T-helper 22 cell (primary cell): ENCODE measurements at regions not wholly inside any gene's neighbourhood (a gene's known extent, or its start where the extent isn't known, plus 50 kb on each side); places are given as distances from the start of the nearest gene placed in this dataset.

Experiments used
- DNase-seq: peaks from one replicate; pipeline ENCODE4 v3.0.0-alpha.2; 2020; ENCODE audit warnings: low read depth

GRCh38 chr1:30360281-30360680 is 363.1 kb downstream of the MATN1 start:
- DNase-seq: no peak

GRCh38 chr1:30359539-30360220 is 363.7 kb downstream of the MATN1 start:
- DNase-seq: no peak

DNA sequence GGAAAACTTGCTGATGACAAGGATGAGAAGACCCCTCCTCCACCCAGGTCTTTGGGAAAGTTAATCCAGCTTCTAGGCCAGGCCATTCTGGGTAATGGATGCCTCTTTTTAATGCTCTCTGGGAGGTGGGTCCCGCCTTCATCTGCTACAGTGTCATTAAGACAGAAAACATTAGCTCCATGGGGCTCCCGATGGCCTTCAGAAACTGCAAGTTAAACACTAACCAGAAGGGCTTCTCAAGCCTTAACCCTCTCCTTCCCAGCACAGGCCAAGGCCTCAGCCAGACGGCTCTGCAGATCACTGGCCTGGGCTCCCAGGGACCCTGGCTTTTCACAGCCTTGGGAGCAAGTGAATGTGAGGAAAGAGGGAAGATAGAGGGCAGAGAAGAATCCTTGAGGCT is 364.9 kb downstream of the MATN1 start:
- no peak for DNase-seq

DNA sequence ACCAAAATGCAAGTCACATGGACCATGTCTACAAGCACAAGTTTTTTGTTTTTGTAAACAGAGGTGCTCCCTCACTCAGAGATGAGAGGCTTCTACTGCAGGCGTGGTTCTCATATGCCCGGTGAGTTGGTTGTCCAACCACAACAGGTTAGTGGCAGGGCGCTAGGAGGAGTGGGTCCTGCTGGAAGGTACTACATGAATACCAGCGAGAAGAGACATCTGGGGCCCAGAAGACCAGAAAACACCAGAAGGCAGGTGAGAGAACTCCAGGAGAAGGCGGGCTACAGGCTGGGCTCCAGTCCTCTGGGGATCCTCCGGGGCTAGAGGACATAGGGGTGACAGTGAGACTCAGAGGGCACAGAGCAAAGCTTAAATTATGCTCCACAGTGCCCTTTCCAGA is 366.5 kb downstream of the MATN1 start:
- no peak for DNase-seq

DNA sequence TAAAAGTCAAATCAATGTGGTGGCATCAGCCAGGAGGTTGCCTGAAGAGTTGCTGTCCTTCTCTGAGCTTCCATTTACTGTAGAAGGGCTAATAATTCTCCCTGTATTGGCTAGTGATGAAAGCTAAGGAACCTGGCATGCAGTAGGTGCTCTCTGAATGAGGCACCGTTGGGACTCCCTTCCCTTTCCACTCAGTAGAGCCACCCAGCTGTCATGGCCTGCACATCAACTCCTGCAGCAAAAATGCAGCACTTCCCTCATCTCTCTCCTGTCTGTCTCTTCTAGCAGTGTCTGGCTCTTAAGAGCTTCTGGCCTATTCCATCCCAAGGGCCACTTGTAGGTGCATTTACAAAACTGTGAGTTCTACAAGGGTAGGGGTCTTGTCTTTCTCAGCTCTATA is 369.0 kb downstream of the MATN1 start:
- DNase-seq: no peak

GRCh38 chr1:30353637-30354036 is 369.7 kb downstream of the MATN1 start:
- no peak for DNase-seq

DNA sequence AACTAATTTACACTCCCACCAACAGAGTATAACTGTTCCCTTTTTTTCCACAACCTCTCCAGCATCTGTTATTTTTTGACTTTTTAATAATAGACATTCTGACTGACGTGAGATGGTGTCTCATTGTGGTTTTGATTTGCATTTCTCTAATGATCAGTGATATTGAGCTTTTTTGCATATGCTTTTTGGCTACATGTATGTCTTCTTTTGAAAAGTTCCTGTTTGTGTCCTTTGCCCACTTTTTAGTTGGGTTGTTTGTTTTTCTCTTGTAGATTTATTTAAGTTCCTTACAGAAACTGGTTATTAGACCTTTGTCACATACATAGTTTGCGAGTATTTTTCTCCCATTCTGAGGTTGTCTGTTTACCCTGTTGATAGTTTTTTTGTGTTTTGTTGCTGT is 375.2 kb downstream of the MATN1 start:
- DNase-seq: no peak

DNA sequence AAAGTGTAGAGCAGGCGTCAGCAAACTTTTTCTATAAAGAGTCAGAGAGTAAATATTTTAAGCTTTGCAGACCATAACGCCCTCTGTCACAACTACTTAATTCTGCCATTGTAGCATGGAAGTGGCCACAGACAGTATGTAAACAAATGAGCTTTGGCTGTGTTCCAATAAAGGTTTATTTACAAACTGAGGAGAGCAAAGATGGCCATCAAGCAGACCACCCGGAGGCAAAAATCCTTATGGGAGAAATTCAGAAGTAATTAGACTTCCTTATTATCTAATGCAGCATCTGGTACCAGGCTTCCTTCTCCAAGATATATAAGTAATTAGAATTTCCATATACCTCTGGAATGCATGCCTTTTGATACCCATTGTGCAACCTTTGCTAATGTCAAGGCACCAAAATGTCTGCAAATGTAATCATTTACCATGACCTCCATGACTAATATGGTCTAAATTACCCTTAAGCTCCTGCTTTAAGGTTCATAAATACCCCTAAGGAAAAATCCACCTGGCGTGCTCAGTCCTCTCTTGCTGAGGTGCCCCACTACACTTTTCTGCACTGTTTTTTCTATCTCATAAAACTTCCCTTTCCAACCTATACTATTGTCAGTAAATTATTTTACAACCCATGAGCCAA is 377.8 kb downstream of the MATN1 start:
- DNase-seq: no peak

- DNase-seq: no peak
Observed at GRCh38 chr1:30343562-30343961, 379.8 kb downstream of the MATN1 start.

DNA sequence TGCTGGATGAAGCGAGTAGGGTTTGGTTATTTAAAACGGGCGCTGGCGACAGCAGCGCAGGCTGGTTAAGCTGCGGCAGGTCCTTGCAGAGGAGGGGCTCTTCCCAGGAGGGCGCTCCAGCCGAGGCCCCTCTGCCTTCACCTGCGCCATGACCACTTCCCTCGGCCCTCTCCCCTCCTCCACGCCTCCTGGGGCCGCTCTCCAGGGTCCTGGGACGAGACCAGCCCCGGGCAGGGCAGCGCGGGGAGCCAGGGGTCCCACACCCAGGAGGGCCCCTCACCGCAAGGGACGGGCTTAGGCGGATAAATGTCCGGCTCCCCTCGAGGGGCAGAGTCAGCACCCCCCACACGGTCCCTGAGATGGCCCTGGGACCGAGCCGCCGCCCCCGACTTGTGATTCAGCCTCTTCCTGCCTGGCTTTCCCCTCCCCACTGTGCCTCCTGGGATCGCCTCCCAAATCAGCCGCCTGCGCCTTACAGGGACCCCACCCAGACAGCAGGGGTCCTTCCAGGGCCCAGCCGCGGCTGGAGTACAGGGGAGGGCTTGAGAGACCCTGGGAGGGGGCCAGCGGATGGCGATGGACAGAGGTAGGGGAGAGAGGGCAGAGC is 380.7 kb downstream of the MATN1 start:
- DNase-seq: no peak

DNA sequence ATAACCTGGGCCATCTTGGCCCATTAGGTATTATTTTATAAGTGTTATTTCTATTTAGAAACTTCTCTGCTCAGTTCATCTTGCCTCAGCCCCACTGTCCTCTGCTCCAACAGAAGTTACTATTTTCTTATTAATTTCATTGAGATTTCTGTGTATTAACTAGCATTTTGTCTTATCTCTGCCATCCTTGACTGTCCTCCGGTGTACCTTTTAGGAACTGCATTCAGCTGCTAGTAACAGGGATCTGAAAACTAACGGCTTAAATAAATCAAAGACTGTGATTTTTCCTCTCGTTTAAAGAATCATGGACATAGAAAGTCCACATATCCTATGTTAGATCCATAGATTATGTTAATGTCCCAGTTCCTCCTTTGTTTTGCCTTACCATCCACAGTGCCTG is 382.5 kb downstream of the MATN1 start:
- no peak for DNase-seq

DNA sequence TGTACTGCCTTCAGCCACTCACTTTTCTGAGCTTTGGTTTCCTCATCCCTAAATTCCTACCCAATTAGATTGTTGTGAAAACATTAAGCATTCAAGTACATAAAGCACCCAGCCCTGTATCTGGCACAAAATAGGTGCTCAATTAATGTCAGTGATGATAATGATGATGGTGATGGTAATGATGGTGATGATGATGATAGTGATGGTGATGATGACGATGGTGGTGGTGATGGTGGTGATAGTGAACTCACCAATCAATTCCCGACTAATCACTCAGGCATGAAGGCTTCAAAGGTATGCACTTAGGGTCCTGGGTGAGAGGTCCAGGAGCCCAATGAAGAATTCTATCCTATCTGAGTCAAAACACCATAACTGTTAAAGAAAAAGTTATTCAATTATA is 383.5 kb downstream of the MATN1 start:
- no peak for DNase-seq

DNA sequence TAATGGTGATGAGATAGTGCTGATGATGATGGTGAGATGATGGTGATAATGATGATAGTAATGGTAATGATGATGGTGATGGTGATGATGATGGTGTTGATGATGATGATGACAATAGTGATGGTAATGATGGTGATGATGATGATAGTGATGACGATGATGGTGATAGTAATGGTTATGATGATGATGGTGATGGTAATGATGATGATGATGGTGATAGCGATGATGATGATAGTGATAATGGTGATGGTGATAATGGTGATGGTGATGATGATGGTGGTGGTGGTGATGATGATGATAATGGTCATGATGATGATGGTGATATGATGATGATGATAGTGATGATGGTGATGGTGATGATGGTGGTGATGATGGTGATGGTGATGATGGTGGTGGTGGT is 384.6 kb downstream of the MATN1 start:
- DNase-seq: no peak

DNA sequence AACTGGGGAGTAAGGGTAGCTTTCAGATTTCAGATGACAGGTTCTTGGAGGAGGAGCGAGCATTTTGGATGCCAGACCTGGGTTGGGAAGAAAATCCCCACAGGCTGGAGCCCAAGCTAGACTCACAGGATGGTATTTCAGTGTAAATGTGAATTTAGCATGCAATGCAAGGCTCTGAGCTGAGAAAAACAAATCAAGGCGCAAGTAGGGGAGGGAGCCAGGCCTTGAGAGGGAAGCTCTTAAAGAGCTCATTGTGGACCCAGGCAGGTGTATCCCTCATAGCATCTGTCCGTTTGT is 386.1 kb downstream of the MATN1 start:
- no peak for DNase-seq

DNA sequence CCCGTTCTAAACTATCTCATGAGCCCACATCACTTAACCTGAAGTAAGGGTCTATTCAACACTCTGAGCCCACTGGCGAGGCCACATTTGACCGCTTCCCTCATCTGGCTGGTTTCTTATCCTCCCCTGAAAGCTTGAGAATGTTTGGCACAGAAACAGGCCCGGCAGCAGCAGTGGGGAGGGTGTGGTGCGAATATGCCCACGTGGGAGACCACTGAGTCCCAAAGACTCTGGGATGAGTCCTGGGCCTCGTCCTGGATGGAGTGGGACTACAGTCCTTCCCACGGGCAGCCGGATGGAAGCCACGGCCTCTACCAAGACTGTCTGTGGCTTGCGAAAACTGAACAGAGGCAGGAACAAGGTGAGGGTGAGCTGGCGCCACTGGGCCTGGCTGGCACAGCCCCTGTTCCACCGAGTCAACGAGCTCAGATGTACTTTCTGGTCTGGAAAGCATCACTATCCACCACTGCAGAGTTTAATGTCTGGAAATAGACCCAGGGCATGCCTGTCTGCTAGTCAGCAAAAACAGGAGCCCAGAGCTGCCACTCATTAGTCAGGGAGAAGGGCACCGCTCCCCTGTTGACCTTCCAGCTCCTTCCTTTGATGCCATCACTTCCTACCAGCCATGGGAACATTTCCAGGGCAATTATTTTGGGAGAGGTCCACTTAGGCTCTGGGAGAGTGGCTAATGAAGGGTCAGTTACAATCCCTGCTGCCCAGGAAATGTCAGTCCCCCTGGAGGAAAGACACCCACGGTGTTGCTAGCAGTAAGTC is 386.6 kb downstream of the MATN1 start:
- DNase-seq: no peak

DNA sequence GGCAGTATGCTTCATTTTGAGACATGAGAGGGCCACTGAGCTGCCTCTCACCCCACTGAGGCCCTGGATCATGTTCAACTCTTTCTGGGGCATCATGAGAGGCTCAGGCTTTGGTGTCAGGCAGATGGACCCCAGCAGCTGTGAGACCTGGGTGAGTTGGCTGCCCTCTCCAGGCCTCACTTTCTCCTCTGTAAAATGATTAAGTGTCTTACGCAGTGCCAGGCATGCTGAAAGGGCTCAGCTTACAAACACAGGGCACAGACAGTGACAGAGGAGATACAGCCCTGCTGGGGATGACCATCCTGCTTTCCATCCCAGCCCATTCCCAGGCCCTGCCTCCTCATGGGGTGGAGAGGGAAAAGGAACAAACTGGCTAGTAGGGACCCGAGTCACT is 387.4 kb downstream of the MATN1 start:
- no peak for DNase-seq

DNA sequence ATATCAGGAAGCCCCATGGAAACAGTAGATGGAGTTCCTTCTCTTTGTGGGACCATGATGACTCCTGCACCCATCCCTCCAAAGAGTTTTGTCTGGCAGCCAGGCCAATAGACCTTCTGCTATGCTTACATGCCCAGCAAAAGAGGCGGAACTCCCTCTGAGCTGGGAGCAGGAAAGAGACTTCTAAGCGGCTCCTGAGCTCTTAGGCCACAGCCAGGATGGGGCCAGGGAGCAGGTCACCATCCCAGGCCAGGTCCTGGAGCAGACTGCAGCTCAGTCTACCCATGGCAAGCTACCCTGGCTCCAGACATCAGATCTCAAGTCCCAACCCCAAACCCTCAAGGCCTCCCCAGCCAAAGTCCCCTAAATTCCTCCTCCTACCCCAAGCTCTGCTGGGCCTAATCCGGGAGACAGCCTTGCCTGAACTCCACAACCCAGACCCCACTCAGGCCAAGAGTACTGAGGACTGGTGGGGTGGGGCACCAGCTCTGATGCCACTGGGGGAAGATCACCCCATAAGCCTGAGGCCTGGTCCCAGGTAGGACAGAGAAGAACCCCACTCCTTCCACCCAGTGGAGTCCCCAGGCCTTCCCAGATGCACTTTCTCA is 387.9 kb downstream of the MATN1 start:
- DNase-seq: no peak

GRCh38 chr1:30334767-30335166 is 388.6 kb downstream of the MATN1 start:
- DNase-seq: no peak

DNA sequence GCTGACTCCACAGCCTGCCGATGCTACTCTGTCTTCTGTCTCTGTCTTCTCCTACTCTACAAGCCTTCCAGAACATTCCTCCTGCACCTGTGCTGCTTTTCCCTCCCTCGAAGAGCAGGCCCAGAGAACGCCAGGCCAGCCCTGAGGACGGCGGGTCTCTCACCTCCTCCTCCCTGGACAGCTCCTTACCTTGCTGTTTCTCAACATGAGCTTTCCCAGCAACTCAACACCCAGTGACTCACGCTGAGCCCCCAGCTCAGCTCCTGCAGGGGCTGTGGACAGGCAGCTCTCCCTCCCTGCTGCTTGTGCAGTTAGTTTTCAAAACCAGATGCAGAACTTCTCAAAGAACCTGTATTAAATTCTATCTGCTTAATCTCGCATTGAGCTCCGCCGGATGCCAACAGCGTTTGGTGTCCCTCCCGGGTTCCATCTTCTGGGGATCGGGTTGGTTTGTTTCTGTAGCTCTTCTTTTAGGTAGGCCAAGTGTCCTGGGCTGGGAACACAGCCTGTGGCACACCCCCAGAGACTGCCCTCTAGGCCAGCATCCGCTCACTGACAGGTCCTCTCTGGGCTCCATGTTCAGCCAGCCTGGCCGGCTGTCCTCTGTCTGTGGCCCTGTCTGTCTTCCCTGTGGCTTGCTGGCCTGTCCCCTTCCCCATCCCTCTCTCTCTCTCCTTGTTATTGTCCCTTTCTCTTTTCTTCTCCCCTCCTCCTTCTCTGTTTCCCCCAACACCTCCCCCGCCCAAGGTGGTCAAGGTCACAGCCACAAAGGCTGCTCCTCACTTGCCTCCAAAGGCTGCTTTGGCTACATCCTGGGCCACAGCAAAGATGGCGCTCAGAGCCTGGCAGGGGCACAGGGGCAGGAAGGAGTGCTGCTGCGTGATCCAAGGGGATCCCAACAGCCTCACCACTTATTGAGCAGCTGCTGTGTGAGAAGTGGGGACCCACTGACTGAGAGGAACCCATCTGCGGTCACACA is 391.0 kb downstream of the MATN1 start:
- no peak for DNase-seq

- DNase-seq: no peak
Observed at GRCh38 chr1:30331415-30332065, 391.8 kb downstream of the MATN1 start.

DNA sequence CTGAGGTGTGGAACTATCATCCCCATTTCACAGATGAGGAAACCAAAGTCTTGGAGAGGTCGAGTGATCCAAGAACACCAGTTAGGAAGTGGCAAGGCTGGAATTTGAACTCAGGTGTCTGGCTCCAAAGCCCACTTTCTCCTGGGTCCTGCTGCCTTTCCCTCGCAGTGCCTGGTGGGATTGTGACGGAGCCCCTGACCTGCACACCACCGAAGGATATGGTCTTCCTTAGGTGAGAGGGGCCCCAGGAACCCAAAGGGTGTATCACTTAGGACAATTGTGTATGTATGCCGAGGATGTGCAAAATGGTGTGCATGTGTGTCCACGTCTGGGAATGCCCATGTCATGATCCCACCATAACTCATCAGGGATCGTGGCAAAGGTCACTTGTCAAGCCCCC is 392.7 kb downstream of the MATN1 start:
- DNase-seq: no peak
